Liver (tissue), 8 donors: ENCODE measurements at regions not wholly inside any gene's neighbourhood (a gene's known extent, or its start where the extent isn't known, plus 50 kb on each side); places are given as distances from the start of the nearest gene placed in this dataset.

Source experiments
- DNase-seq: peaks from one replicate; pipeline ENCODE4 v3.0.0-alpha.2; 2017; ENCODE audit warnings: low spot score
- H3K27ac ChIP-seq, 2 donors: one replicate each; pipeline ENCODE4 v1.7.0; 2013; ENCODE audit warnings: inconsistent platforms in 2 of 2, low read length in 2 of 2, control low read depth in 1 of 2, low read depth in 1 of 2, mild to moderate bottlenecking in 1 of 2
- H3K27me3 ChIP-seq, 4 donors: one replicate each; pipeline versions ENCODE4 v1.6.1 to v1.7.0; 2013; ENCODE audit warnings: low read length in 3 of 4, inconsistent platforms in 1 of 4, mild to moderate bottlenecking in 1 of 4, moderate library complexity in 1 of 4; ENCODE audit not compliant: control insufficient read depth in 4 of 4, insufficient read depth in 4 of 4
- H3K36me3 ChIP-seq, 4 donors: one replicate each; pipeline versions ENCODE4 v1.6.1 to v1.7.0; 2013; ENCODE audit warnings: low read length in 3 of 4, mild to moderate bottlenecking in 3 of 4, low read depth in 1 of 4, moderate library complexity in 1 of 4; ENCODE audit not compliant: control insufficient read depth in 4 of 4, insufficient read depth in 3 of 4
- H3K4me1 ChIP-seq, 4 donors: one replicate each; pipeline versions ENCODE4 v1.6.1 to v1.7.0; 2013; ENCODE audit warnings: low read length in 3 of 4, mild to moderate bottlenecking in 3 of 4, moderate library complexity in 1 of 4; ENCODE audit not compliant: control insufficient read depth in 4 of 4, insufficient read depth in 4 of 4
- H3K4me3 ChIP-seq, 3 donors: one replicate each; pipeline versions ENCODE4 v1.6.1 to v1.7.0; 2013; ENCODE audit warnings: low read length in 3 of 3, control low read depth in 1 of 3, low read depth in 1 of 3, mild to moderate bottlenecking in 1 of 3
- H3K9ac ChIP-seq, 2 donors: one replicate each; pipeline ENCODE4 v1.7.0; 2013; ENCODE audit warnings: low read length in 2 of 2, mild to moderate bottlenecking in 2 of 2, moderate library complexity in 2 of 2, control low read depth in 1 of 2, low read depth in 1 of 2
- H3K9me3 ChIP-seq, 4 donors: one replicate each; pipeline versions ENCODE4 v1.6.1 to v1.7.0; 2013; ENCODE audit warnings: low read length in 3 of 4; ENCODE audit not compliant: control insufficient read depth in 4 of 4
- ATF3 ChIP-seq: IDR thresholded peaks from 2 replicates; pipeline ENCODE4 v1.6.1; 2016; ENCODE audit warnings: antibody characterized with exemption
- CTCF ChIP-seq: fragments of 150-350 bp; IDR thresholded peaks from 2 replicates; pipeline ENCODE4 v1.5.1; 2017; ENCODE audit warnings: improper control_type of control experiment, low read depth, low read length; ENCODE audit not compliant: missing input control
- EGR1 ChIP-seq, 2 donors: IDR thresholded peaks; 2 replicates each; pipeline ENCODE4 v1.6.1; 2016 to 2018; ENCODE audit warnings: antibody characterized with exemption in 2 of 2, low read depth in 2 of 2
- FOXA1 ChIP-seq: IDR thresholded peaks from 2 replicates; pipeline ENCODE4 v1.6.1; 2016; ENCODE audit warnings: antibody characterized with exemption
- FOXA2 ChIP-seq: IDR thresholded peaks from 2 replicates; pipeline ENCODE4 v1.6.1; 2016; ENCODE audit warnings: antibody characterized with exemption
- GABPA ChIP-seq, 2 donors: IDR thresholded peaks in 1 of 2; conservative IDR thresholded peaks in 1 of 2; 2 replicates each; pipeline ENCODE4 v1.6.1; 2016; ENCODE audit warnings: antibody characterized with exemption in 2 of 2, mild to moderate bottlenecking in 1 of 2, moderate library complexity in 1 of 2
- HNF4A ChIP-seq, 2 donors: conservative IDR thresholded peaks; 2 replicates each; pipeline ENCODE4 v1.6.1; 2016; ENCODE audit warnings: antibody characterized with exemption in 2 of 2, mild to moderate bottlenecking in 2 of 2
- HNF4G ChIP-seq: IDR thresholded peaks from 2 replicates; pipeline ENCODE4 v1.6.1; 2016; ENCODE audit warnings: antibody characterized with exemption
- JUND ChIP-seq, 2 donors: IDR thresholded peaks; 2 replicates each; pipeline ENCODE4 v1.6.1; 2016; ENCODE audit warnings: antibody characterized with exemption in 2 of 2
- MAX ChIP-seq: IDR thresholded peaks from 2 replicates; pipeline ENCODE4 v1.6.1; 2016; ENCODE audit warnings: antibody characterized with exemption
- NR2F2 ChIP-seq: IDR thresholded peaks from 2 replicates; pipeline ENCODE4 v1.6.1; 2016; ENCODE audit warnings: antibody characterized with exemption
- RAD21 ChIP-seq, 2 donors: IDR thresholded peaks; 2 replicates each; pipeline ENCODE4 v1.6.1; 2016; ENCODE audit warnings: antibody characterized with exemption in 2 of 2, mild to moderate bottlenecking in 2 of 2
- RXRA ChIP-seq, 2 donors: IDR thresholded peaks; 2 replicates each; pipeline ENCODE4 v1.6.1; 2017 to 2018; ENCODE audit warnings: antibody characterized with exemption in 2 of 2, mild to moderate bottlenecking in 1 of 2
- SP1 ChIP-seq: IDR thresholded peaks from 2 replicates; pipeline ENCODE4 v1.6.1; 2018; ENCODE audit warnings: antibody characterized with exemption, mild to moderate bottlenecking
- TAF1 ChIP-seq: conservative IDR thresholded peaks from 2 replicates; pipeline ENCODE4 v1.6.1; 2016; ENCODE audit warnings: antibody characterized with exemption, mild to moderate bottlenecking
- YY1 ChIP-seq: IDR thresholded peaks from 2 replicates; pipeline ENCODE4 v1.6.1; 2016; ENCODE audit warnings: antibody characterized with exemption, mild to moderate bottlenecking
- WGBS: extraction: QIAGEN DNeasy Blood & Tissue Kit; methylation state at CpG from one replicate; pipeline ENCODE4 v1.1.7; 2013; 5-methylcytosine and 5-hydroxymethylcytosine counted together
- TF ChIP-seq, protein P1 (sequence below): IDR thresholded peaks from 2 replicates; pipeline ENCODE4 v1.6.1; 2016; ENCODE audit warnings: antibody characterized with exemption, mild to moderate bottlenecking
- TF ChIP-seq, protein P2 (sequence below): IDR thresholded peaks from 2 replicates; pipeline ENCODE4 v1.6.1; 2016; ENCODE audit warnings: antibody characterized with exemption
- donor health status: healthy.
- donor health status: healthy.
- donor health status: healthy.
- donor health status: healthy.
- donor health status: healthy.

GRCh38 chr2:4180631-4181030 is 477.3 kb downstream of the DCDC2C start:
- no peak for DNase-seq
- no peak for TF ChIP-seq HNF4G
- TF ChIP-seq CTCF: no peak
- TF ChIP-seq, protein P1, sequence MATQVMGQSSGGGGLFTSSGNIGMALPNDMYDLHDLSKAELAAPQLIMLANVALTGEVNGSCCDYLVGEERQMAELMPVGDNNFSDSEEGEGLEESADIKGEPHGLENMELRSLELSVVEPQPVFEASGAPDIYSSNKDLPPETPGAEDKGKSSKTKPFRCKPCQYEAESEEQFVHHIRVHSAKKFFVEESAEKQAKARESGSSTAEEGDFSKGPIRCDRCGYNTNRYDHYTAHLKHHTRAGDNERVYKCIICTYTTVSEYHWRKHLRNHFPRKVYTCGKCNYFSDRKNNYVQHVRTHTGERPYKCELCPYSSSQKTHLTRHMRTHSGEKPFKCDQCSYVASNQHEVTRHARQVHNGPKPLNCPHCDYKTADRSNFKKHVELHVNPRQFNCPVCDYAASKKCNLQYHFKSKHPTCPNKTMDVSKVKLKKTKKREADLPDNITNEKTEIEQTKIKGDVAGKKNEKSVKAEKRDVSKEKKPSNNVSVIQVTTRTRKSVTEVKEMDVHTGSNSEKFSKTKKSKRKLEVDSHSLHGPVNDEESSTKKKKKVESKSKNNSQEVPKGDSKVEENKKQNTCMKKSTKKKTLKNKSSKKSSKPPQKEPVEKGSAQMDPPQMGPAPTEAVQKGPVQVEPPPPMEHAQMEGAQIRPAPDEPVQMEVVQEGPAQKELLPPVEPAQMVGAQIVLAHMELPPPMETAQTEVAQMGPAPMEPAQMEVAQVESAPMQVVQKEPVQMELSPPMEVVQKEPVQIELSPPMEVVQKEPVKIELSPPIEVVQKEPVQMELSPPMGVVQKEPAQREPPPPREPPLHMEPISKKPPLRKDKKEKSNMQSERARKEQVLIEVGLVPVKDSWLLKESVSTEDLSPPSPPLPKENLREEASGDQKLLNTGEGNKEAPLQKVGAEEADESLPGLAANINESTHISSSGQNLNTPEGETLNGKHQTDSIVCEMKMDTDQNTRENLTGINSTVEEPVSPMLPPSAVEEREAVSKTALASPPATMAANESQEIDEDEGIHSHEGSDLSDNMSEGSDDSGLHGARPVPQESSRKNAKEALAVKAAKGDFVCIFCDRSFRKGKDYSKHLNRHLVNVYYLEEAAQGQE: no peak
- TF ChIP-seq NR2F2: no peak
- TF ChIP-seq TAF1: no peak
- TF ChIP-seq FOXA1: no peak
- TF ChIP-seq JUND (IDR thresholded peaks at IDR 0.05): no peak
- TF ChIP-seq EGR1 (IDR thresholded peaks at IDR 0.05; ENCODE audit: low read depth in 2 of 2): no peak
- no peak for TF ChIP-seq RAD21 (IDR thresholded peaks at IDR 0.05)
- TF ChIP-seq FOXA2: no peak
- no peak for TF ChIP-seq GABPA (IDR thresholded peaks at IDR 0.05 in 1 of 2, conservative IDR thresholded peaks at IDR 0.05 in 1 of 2)
- TF ChIP-seq SP1: no peak
- TF ChIP-seq YY1: no peak
- no peak for TF ChIP-seq RXRA (IDR thresholded peaks at IDR 0.05)
- no peak for TF ChIP-seq MAX
- TF ChIP-seq ATF3: no peak
- TF ChIP-seq HNF4A (conservative IDR thresholded peaks at IDR 0.05): no peak
- TF ChIP-seq, protein P2, sequence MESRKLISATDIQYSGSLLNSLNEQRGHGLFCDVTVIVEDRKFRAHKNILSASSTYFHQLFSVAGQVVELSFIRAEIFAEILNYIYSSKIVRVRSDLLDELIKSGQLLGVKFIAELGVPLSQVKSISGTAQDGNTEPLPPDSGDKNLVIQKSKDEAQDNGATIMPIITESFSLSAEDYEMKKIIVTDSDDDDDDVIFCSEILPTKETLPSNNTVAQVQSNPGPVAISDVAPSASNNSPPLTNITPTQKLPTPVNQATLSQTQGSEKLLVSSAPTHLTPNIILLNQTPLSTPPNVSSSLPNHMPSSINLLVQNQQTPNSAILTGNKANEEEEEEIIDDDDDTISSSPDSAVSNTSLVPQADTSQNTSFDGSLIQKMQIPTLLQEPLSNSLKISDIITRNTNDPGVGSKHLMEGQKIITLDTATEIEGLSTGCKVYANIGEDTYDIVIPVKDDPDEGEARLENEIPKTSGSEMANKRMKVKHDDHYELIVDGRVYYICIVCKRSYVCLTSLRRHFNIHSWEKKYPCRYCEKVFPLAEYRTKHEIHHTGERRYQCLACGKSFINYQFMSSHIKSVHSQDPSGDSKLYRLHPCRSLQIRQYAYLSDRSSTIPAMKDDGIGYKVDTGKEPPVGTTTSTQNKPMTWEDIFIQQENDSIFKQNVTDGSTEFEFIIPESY: no peak
- WGBS: 51% methylated on average over 2 of the region's 2 CpGs

More at GRCh38 chr2:4180631-4181030, 477.3 kb downstream of the DCDC2C start:
- H3K27me3 ChIP-seq: no peaks in the 10 kb centered on the region
- H3K36me3 ChIP-seq: no peaks in the 10 kb centered on the region
- no peak overlapping the region for H3K4me3 ChIP-seq
- H3K9me3 ChIP-seq: peaks cover 2 to 9% (median 3%) of the 10 kb centered on the region in 4 donors
- no peak overlapping the region for H3K27ac ChIP-seq
- no peak overlapping the region for H3K9ac ChIP-seq
- H3K4me1 ChIP-seq: no peaks in the 10 kb centered on the region
